CD14-positive monocyte (primary cell): ENCODE measurements at regions not wholly inside any gene's neighbourhood (a gene's known extent, or its start where the extent isn't known, plus 50 kb on each side); places are given as distances from the start of the nearest gene placed in this dataset.

Experiments
- DNase-seq, 3 donors: peaks; one replicate each; pipeline ENCODE4 v3.0.0-alpha.2; 2011 to 2022
- H2AFZ ChIP-seq: 2 replicates; pipeline ENCODE4 v1.6.0; 2012; ENCODE audit warnings: mild to moderate bottlenecking, low read depth, low read length, inconsistent platforms; ENCODE audit not compliant: insufficient read depth, poor library complexity, severe bottlenecking
- H3K27ac ChIP-seq, 2 donors: 1 replicate in 1 of 2; 2 replicates in 1 of 2; pipeline ENCODE4 v1.5.1; 2012 to 2013; ENCODE audit warnings: low read length in 2 of 2, control low read depth in 1 of 2, inconsistent platforms in 1 of 2, low read depth in 1 of 2, mild to moderate bottlenecking in 1 of 2
- H3K27me3 ChIP-seq, 2 donors: one replicate each; pipeline versions ENCODE4 v1.6.0 to v1.6.1; 2011 to 2013; ENCODE audit warnings: low read length in 2 of 2; ENCODE audit not compliant: control insufficient read depth in 2 of 2, insufficient read depth in 2 of 2
- H3K36me3 ChIP-seq, 2 donors: replicated peaks in 1 of 2; 1 replicate in 1 of 2; 2 replicates in 1 of 2; pipeline versions ENCODE4 v1.5.1 to v1.6.1; 2012 to 2013; ENCODE audit warnings: low read length in 2 of 2, control low read depth in 1 of 2, inconsistent platforms in 1 of 2, mild to moderate bottlenecking in 1 of 2; ENCODE audit not compliant: insufficient read depth in 2 of 2, control insufficient read depth in 1 of 2
- H3K4me1 ChIP-seq, 2 donors: 1 replicate in 1 of 2; 2 replicates in 1 of 2; pipeline versions ENCODE4 v1.5.1 to v1.6.1; 2012 to 2013; ENCODE audit warnings: low read length in 2 of 2, control low read depth in 1 of 2, inconsistent platforms in 1 of 2, mild to moderate bottlenecking in 1 of 2, moderate library complexity in 1 of 2; ENCODE audit not compliant: insufficient read depth in 2 of 2, control insufficient read depth in 1 of 2
- H3K4me2 ChIP-seq: replicated peaks from 2 replicates; pipeline ENCODE3; 2012; ENCODE audit warnings: low read length, moderate library complexity, mild to moderate bottlenecking; ENCODE audit not compliant: poor library complexity, severe bottlenecking; ENCODE audit errors: extremely low read depth
- H3K4me3 ChIP-seq, 3 experiments: fragments of 200-600 bp in 1 of 3; sonication (generic) in 1 of 3; replicated peaks in 1 of 3; 1 replicate in 2 of 3; 2 replicates in 1 of 3; pipeline ENCODE4 v1.5.1; 2011 to 2013; ENCODE audit warnings: low read length in 3 of 3, mild to moderate bottlenecking in 3 of 3, control low read depth in 2 of 3, low read depth in 2 of 3, inconsistent platforms in 1 of 3, moderate library complexity in 1 of 3
- H3K79me2 ChIP-seq: 2 replicates; pipeline ENCODE4 v1.6.0; 2012; ENCODE audit warnings: mild to moderate bottlenecking, control low read depth, inconsistent platforms, low read length, moderate library complexity; ENCODE audit not compliant: insufficient read depth
- H3K9ac ChIP-seq: 2 replicates; pipeline ENCODE4 v1.6.0; 2017; ENCODE audit warnings: low read length, mild to moderate bottlenecking; ENCODE audit not compliant: insufficient read depth, poor library complexity, severe bottlenecking
- H3K9me3 ChIP-seq, 2 donors: replicated peaks in 1 of 2; 1 replicate in 1 of 2; 2 replicates in 1 of 2; pipeline versions ENCODE4 v1.5.1 to v1.6.1; 2012 to 2013; ENCODE audit warnings: low read length in 2 of 2, control low read depth in 1 of 2; ENCODE audit not compliant: control insufficient read depth in 1 of 2, insufficient read depth in 1 of 2
- H4K20me1 ChIP-seq: 2 replicates; pipeline ENCODE4 v1.6.0; 2012; ENCODE audit warnings: mild to moderate bottlenecking, low read length, control low read depth, moderate library complexity; ENCODE audit not compliant: insufficient read depth
- H3K27ac Mint-ChIP-seq, 7 donors: one replicate each; pipeline ENCODE4 v1.8.0; 2020; ENCODE audit warnings: mild to moderate bottlenecking in 7 of 7, mixed read lengths in 7 of 7, moderate library complexity in 6 of 7, inconsistent platforms in 2 of 7
- H3K27me3 Mint-ChIP-seq, 3 donors: one replicate each; pipeline ENCODE4 v1.8.0; 2021 to 2022; ENCODE audit warnings: low read depth in 3 of 3, mild to moderate bottlenecking in 3 of 3, mixed read lengths in 3 of 3, moderate library complexity in 3 of 3, inconsistent platforms in 1 of 3
- H3K36me3 Mint-ChIP-seq, 2 donors: one replicate each; pipeline ENCODE4 v1.8.0; 2020; ENCODE audit warnings: mixed read lengths in 2 of 2, inconsistent platforms in 1 of 2, mild to moderate bottlenecking in 1 of 2
- H3K4me1 Mint-ChIP-seq: one replicate; pipeline ENCODE4 v1.8.0; 2020; ENCODE audit warnings: mild to moderate bottlenecking, mixed read lengths
- H3K4me3 Mint-ChIP-seq, 2 donors: one replicate each; pipeline ENCODE4 v1.8.0; 2020; ENCODE audit warnings: mild to moderate bottlenecking in 2 of 2, mixed read lengths in 2 of 2, moderate library complexity in 1 of 2
- H3K9me3 Mint-ChIP-seq, 7 donors: one replicate each; pipeline ENCODE4 v1.8.0; 2020 to 2022; ENCODE audit warnings: mixed read lengths in 7 of 7, mild to moderate bottlenecking in 6 of 7, moderate library complexity in 6 of 7, inconsistent platforms in 2 of 7
- CTCF ChIP-seq: fragments of 200-600 bp; IDR thresholded peaks from one replicate; pipeline ENCODE4 v1.8.0; 2022; ENCODE audit warnings: antibody characterized with exemption, mild to moderate bottlenecking
- WGBS: methylation state at CpG from one replicate; pipeline ENCODE4 v1.1.5; 2013; ENCODE audit warnings: missing lambda C conversion rate; ENCODE audit not compliant: insufficient coverage; 5-methylcytosine and 5-hydroxymethylcytosine counted together
- intact Hi-C, 2 donors: fragments of 100-400 bp; cut with micrococcal nuclease; formaldehyde crosslinking; loops; one replicate each; pipeline versions ENCODE4 v1.15.0 to v1.15.1; 2023

GRCh38 chr10:121323443-121323842, 274.8 kb downstream of the FGFR2 start:
- Histone ChIP-seq H3K4me3 (no peak overlapping the region), H3K79me2 (no peaks in the 10 kb centered on the region), H3K9me3 (no peaks in the 10 kb centered on the region), H2AFZ (no peak overlapping the region), H4K20me1 (no peaks in the 10 kb centered on the region), H3K27me3 (no peaks in the 10 kb centered on the region), H3K36me3 (no peaks in the 10 kb centered on the region), H3K4me2 (no peak overlapping the region), H3K4me1 (no peaks in the 10 kb centered on the region), H3K27ac (no peak overlapping the region), H3K9ac (no peak overlapping the region)
- intact Hi-C loops: no loop called here
- no peak for DNase-seq
- peaks cover 0 to 14% (median 0%) of the 10 kb centered on the region in 7 donors for H3K9me3 Mint-ChIP-seq
- no peak overlapping the region for H3K27ac Mint-ChIP-seq
- H3K36me3 Mint-ChIP-seq: no peaks in the 10 kb centered on the region
- no peak overlapping the region for H3K4me3 Mint-ChIP-seq
- no peak for TF ChIP-seq CTCF
- WGBS: no CpG with 5 or more reads among the region's 1 CpG
- peaks cover 0 to 1% (median 0%) of the 10 kb centered on the region in 3 donors for H3K27me3 Mint-ChIP-seq
- no peaks in the 10 kb centered on the region for H3K4me1 Mint-ChIP-seq

- H2AFZ ChIP-seq: no peak overlapping the region
- no peaks in the 10 kb centered on the region for H3K36me3 Mint-ChIP-seq
- H3K27ac ChIP-seq: no peak overlapping the region
- H3K4me1 ChIP-seq: no peaks in the 10 kb centered on the region
- no peak for TF ChIP-seq CTCF
- no peak overlapping the region for H3K4me3 Mint-ChIP-seq
- H3K27ac Mint-ChIP-seq: no peak overlapping the region
- no peaks in the 10 kb centered on the region for H4K20me1 ChIP-seq
- H3K36me3 ChIP-seq: no peaks in the 10 kb centered on the region
- H3K27me3 ChIP-seq: no peaks in the 10 kb centered on the region
- intact Hi-C loops: no loop called here
- H3K9me3 ChIP-seq: no peaks in the 10 kb centered on the region
- H3K9ac ChIP-seq: no peak overlapping the region
- H3K4me2 ChIP-seq: no peak overlapping the region
- peaks cover 0 to 1% (median 0%) of the 10 kb centered on the region in 3 donors for H3K27me3 Mint-ChIP-seq
- no peak for DNase-seq
- H3K4me3 ChIP-seq: no peak overlapping the region
- WGBS: 80% methylated on average over 1 of the region's 7 CpGs
- H3K4me1 Mint-ChIP-seq: no peaks in the 10 kb centered on the region
- H3K9me3 Mint-ChIP-seq: peaks cover 0 to 12% (median 0%) of the 10 kb centered on the region in 7 donors
- no peaks in the 10 kb centered on the region for H3K79me2 ChIP-seq
Observed at GRCh38 chr10:121324678-121325213, 273.5 kb downstream of the FGFR2 start.
